ENCODE measurements at regions not wholly inside any gene's neighbourhood (a gene's known extent, or its start where the extent isn't known, plus 50 kb on each side); places are given as distances from the start of the nearest gene placed in this dataset.

- TF ChIP-seq RAD51 (IDR thresholded peaks at IDR 0.05; ENCODE audit: borderline replicate concordance, low read depth) (no peak), NR0B1 (IDR thresholded peaks at IDR 0.05; ENCODE audit: partially characterized antibody) (no peak), ZNF175 (CRISPR knock-in tag; IDR thresholded peaks at IDR 0.05; ENCODE audit: low read depth) (no peak), ZNF121 (CRISPR knock-in tag; conservative IDR thresholded peaks at IDR 0.05) (no peak), ZSCAN32 (CRISPR knock-in tag; IDR thresholded peaks at IDR 0.05) (no peak), CHD4 (IDR thresholded peaks at IDR 0.05; ENCODE audit: insufficient read depth, insufficient replicate concordance, low read depth, low read length, poor library complexity, severe bottlenecking) (no peak), ZBTB40 (IDR thresholded peaks at IDR 0.05) (no peak), ZBTB40 (CRISPR knock-in tag; IDR thresholded peaks at IDR 0.05) (no peak), TEAD4 (IDR thresholded peaks at IDR 0.05; ENCODE audit: low read length) (no peak), TEAD4 (CRISPR knock-in tag; IDR thresholded peaks at IDR 0.05; ENCODE audit: borderline replicate concordance) (no peak), BMI1 (IDR thresholded peaks at IDR 0.05; ENCODE audit: low read length) (no peak)
- TF ChIP-seq, protein P1, sequence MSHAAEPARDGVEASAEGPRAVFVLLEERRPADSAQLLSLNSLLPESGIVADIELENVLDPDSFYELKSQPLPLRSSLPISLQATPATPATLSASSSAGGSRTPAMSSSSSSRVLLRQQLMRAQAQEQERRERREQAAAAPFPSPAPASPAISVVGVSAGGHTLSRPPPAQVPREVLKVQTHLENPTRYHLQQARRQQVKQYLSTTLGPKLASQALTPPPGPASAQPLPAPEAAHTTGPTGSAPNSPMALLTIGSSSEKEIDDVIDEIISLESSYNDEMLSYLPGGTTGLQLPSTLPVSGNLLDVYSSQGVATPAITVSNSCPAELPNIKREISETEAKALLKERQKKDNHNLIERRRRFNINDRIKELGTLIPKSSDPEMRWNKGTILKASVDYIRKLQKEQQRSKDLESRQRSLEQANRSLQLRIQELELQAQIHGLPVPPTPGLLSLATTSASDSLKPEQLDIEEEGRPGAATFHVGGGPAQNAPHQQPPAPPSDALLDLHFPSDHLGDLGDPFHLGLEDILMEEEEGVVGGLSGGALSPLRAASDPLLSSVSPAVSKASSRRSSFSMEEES (CRISPR knock-in tag; IDR thresholded peaks at IDR 0.05): no peak
- TF ChIP-seq, protein P2, sequence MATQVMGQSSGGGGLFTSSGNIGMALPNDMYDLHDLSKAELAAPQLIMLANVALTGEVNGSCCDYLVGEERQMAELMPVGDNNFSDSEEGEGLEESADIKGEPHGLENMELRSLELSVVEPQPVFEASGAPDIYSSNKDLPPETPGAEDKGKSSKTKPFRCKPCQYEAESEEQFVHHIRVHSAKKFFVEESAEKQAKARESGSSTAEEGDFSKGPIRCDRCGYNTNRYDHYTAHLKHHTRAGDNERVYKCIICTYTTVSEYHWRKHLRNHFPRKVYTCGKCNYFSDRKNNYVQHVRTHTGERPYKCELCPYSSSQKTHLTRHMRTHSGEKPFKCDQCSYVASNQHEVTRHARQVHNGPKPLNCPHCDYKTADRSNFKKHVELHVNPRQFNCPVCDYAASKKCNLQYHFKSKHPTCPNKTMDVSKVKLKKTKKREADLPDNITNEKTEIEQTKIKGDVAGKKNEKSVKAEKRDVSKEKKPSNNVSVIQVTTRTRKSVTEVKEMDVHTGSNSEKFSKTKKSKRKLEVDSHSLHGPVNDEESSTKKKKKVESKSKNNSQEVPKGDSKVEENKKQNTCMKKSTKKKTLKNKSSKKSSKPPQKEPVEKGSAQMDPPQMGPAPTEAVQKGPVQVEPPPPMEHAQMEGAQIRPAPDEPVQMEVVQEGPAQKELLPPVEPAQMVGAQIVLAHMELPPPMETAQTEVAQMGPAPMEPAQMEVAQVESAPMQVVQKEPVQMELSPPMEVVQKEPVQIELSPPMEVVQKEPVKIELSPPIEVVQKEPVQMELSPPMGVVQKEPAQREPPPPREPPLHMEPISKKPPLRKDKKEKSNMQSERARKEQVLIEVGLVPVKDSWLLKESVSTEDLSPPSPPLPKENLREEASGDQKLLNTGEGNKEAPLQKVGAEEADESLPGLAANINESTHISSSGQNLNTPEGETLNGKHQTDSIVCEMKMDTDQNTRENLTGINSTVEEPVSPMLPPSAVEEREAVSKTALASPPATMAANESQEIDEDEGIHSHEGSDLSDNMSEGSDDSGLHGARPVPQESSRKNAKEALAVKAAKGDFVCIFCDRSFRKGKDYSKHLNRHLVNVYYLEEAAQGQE (IDR thresholded peaks at IDR 0.05; ENCODE audit: borderline replicate concordance): no peak
- TF ChIP-seq, protein P2 (CRISPR knock-in tag; IDR thresholded peaks at IDR 0.05; ENCODE audit: low read depth): no peak
Measured at GRCh38 chr14:71196921-71197320, 289.7 kb downstream of the PCNX1 start.

All from K562 (cell line).